ENCODE measurements at regions not wholly inside any gene's neighbourhood (a gene's known extent, or its start where the extent isn't known, plus 50 kb on each side); places are given as distances from the start of the nearest gene placed in this dataset.

DNA sequence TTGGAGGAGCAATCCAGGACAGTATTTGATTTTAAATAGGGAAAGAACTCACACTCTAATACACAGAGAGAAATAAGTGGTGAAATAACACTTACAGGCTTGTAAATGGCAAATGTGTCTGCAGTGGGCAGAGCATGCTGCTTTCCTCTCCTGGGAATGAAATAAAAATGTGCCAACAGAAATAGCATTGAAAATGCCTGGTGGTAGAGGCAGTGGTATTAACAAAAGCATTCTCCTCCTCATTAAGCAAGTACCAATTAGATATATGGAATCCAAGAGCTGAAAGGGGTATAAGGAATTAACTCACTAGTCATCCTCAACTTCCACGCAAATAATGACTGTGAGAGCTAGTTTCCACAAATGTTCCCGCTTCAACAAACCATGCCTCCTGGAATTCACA lies 364.1 kb upstream of the KCNMB2 start:
- no peak overlapping the region for H3K56ac ChIP-seq (replicated peaks; ENCODE audit: insufficient read length, low read depth, low read length)
- no peaks in the 10 kb centered on the region for H3K27me3 ChIP-seq (replicated peaks in 1 of 4; ENCODE audit: control insufficient read depth in 3 of 4, extremely low read depth in 1 of 4, insufficient read depth in 3 of 4, low read length in 3 of 4)
- H4K5ac ChIP-seq (ENCODE audit: insufficient read length, low read depth, low read length), result no peak overlapping the region
- no peaks in the 10 kb centered on the region for H4K20me1 ChIP-seq (replicated peaks in 1 of 2; ENCODE audit: control insufficient read depth in 1 of 2, insufficient read depth in 2 of 2, low read length in 2 of 2)
- no peak overlapping the region for H3K27ac ChIP-seq (ENCODE audit: low read depth, low read length)
- no peak overlapping the region for H2BK5ac ChIP-seq (ENCODE audit: low read depth, low read length)
- no peak overlapping the region for H2BK12ac ChIP-seq (ENCODE audit: low read depth, low read length)
- H4K8ac ChIP-seq (ENCODE audit: extremely low read depth, insufficient read depth, low read length), result no peak overlapping the region
- H3K36me3 ChIP-seq (ENCODE audit: control insufficient read depth in 2 of 4, insufficient read depth in 4 of 4, low read length in 3 of 4), result no peaks in the 10 kb centered on the region
- H2AFZ ChIP-seq (ENCODE audit: low read length), result no peak overlapping the region
- no peak overlapping the region for H3K18ac ChIP-seq (ENCODE audit: extremely low read depth, low read length)
- H2BK120ac ChIP-seq (replicated peaks; ENCODE audit: low read depth, low read length), result no peak overlapping the region
- no peak overlapping the region for H2AK5ac ChIP-seq (ENCODE audit: low read depth, low read length)
- H3K79me1 ChIP-seq (ENCODE audit: low read depth, low read length), result no peaks in the 10 kb centered on the region
- H3K14ac ChIP-seq (ENCODE audit: insufficient read length), result no peak overlapping the region
- no peaks in the 10 kb centered on the region for H3K23me2 ChIP-seq (ENCODE audit: low read depth, low read length)
- no peak overlapping the region for H3K4me3 ChIP-seq (ENCODE audit: extremely low read depth in 1 of 4, insufficient read depth in 2 of 4, low read depth in 3 of 4, low read length in 4 of 4)
- no peak overlapping the region for H4K91ac ChIP-seq (replicated peaks; ENCODE audit: insufficient read length, low read length)
- H3K4me2 ChIP-seq (ENCODE audit: insufficient read depth in 1 of 2, low read depth in 2 of 2, low read length in 2 of 2), result no peak overlapping the region
- H3K4me1 ChIP-seq (replicated peaks in 1 of 4; ENCODE audit: control insufficient read depth in 3 of 4, insufficient read depth in 4 of 4, low read length in 3 of 4), result no peaks in the 10 kb centered on the region
- H2BK20ac ChIP-seq (ENCODE audit: low read length), result no peak overlapping the region
- H2BK15ac ChIP-seq (ENCODE audit: low read length), result no peak overlapping the region
- POLR2A ChIA-PET (ENCODE audit: partially characterized antibody), result no interaction called here
- FAIRE-seq (no peak), DNase-seq (ENCODE audit: low read depth in 1 of 2, low spot score in 2 of 2) (no peak)
- CTCF ChIA-PET (ENCODE audit: partially characterized antibody), result no interaction called here
- H3K9ac ChIP-seq (replicated peaks in 1 of 4; ENCODE audit: extremely low read depth in 1 of 4, low read depth in 3 of 4, low read length in 3 of 4), result no peak overlapping the region
- H3K4ac ChIP-seq (replicated peaks; ENCODE audit: insufficient read length, low read depth, low read length), result no peak overlapping the region
- H3K79me2 ChIP-seq (ENCODE audit: control insufficient read depth in 1 of 2, insufficient read depth in 2 of 2, low read length in 2 of 2), result no peaks in the 10 kb centered on the region
- WGBS, 2 experiments (ENCODE audit: extremely low coverage in 1 of 2, insufficient coverage in 1 of 2, insufficient read length in 1 of 2, insufficient replicate concordance in 2 of 2, low coverage in 1 of 2, low lambda C conversion rate in 2 of 2, missing lambda C conversion rate in 1 of 2), result 97% methylated on average over 2 of the region's 2 CpGs; no CpG with 5 or more reads in 1 of the 2 experiments
- H3K23ac ChIP-seq (ENCODE audit: insufficient read length), result no peak overlapping the region
- no peaks in the 10 kb centered on the region for H3K9me3 ChIP-seq (ENCODE audit: insufficient read depth in 2 of 2, low read depth in 1 of 2, low read length in 1 of 2)
- TF ChIP-seq TBP (IDR thresholded peaks at IDR 0.05; ENCODE audit: low read depth, low read length) (no peak), TAF7 (optimal IDR thresholded peaks at IDR 0.05; ENCODE audit: borderline replicate concordance, low read depth, low read length) (no peak), TAF1 (IDR thresholded peaks at IDR 0.05; ENCODE audit: low read depth, low read length) (no peak), SUZ12 (IDR thresholded peaks at IDR 0.05; ENCODE audit: low read length) (no peak), JUN (IDR thresholded peaks at IDR 0.05; ENCODE audit: low read depth, low read length) (no peak), CHD2 (IDR thresholded peaks at IDR 0.05; ENCODE audit: low read length) (no peak), RXRA (IDR thresholded peaks at IDR 0.05; ENCODE audit: insufficient read depth, low read depth, low read length) (no peak), CREB1 (IDR thresholded peaks at IDR 0.05) (no peak), POLR2A (IDR thresholded peaks at IDR 0.05; ENCODE audit: control extremely low read depth in 1 of 2, low read depth in 2 of 2, low read length in 2 of 2) (no peak), RNF2 (IDR thresholded peaks at IDR 0.05; ENCODE audit: borderline replicate concordance, low read depth, low read length, missing control alignments, poor library complexity, severe bottlenecking) (no peak), SIX5 (IDR thresholded peaks at IDR 0.05; ENCODE audit: low read depth, low read length) (no peak), ZNF274 (IDR thresholded peaks at IDR 0.05; ENCODE audit: borderline replicate concordance, extremely low read depth, low read length) (no peak), RBBP5 (IDR thresholded peaks at IDR 0.05; ENCODE audit: borderline replicate concordance, low read depth, low read length) (no peak), MAFK (IDR thresholded peaks at IDR 0.05; ENCODE audit: low read depth, low read length) (no peak)
- TF ChIP-seq, protein P1, sequence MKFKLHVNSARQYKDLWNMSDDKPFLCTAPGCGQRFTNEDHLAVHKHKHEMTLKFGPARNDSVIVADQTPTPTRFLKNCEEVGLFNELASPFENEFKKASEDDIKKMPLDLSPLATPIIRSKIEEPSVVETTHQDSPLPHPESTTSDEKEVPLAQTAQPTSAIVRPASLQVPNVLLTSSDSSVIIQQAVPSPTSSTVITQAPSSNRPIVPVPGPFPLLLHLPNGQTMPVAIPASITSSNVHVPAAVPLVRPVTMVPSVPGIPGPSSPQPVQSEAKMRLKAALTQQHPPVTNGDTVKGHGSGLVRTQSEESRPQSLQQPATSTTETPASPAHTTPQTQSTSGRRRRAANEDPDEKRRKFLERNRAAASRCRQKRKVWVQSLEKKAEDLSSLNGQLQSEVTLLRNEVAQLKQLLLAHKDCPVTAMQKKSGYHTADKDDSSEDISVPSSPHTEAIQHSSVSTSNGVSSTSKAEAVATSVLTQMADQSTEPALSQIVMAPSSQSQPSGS (IDR thresholded peaks at IDR 0.05; ENCODE audit: low read length), result no peak
